CD8-positive, alpha-beta memory T cell (primary cell): ENCODE measurements at regions not wholly inside any gene's neighbourhood (a gene's known extent, or its start where the extent isn't known, plus 50 kb on each side); places are given as distances from the start of the nearest gene placed in this dataset.

Experiments
- CTCF ChIA-PET: fragments of 350-600 bp; sonication (Branson Sonifier 250); formaldehyde crosslinking; loops from one replicate; lab custom pipeline; 2021; ENCODE audit warnings: antibody characterized with exemption; lab: Charles Lee
- POLR2A ChIA-PET: fragments of 350-600 bp; sonication (Branson Sonifier 250); formaldehyde crosslinking; loops from one replicate; lab custom pipeline; 2021; ENCODE audit warnings: antibody characterized with exemption; lab: Charles Lee
- DNase-seq, 5 donors: peaks; one replicate each; pipeline versions ENCODE4 v3.0.0 to v3.0.0-alpha.2; 2020 to 2022; ENCODE audit warnings: mixed read lengths in 1 of 5
- H3K27ac ChIP-seq: one replicate; pipeline ENCODE4 v1.7.0; 2013; ENCODE audit warnings: low read depth, mild to moderate bottlenecking, low read length, moderate library complexity
- H3K27me3 ChIP-seq: 2 replicates; pipeline ENCODE4 v1.7.0; 2013; ENCODE audit warnings: low read length, mild to moderate bottlenecking; ENCODE audit not compliant: insufficient read depth, poor library complexity, severe bottlenecking
- H3K36me3 ChIP-seq: 2 replicates; pipeline ENCODE4 v1.7.0; 2013; ENCODE audit warnings: mild to moderate bottlenecking, low read length, moderate library complexity; ENCODE audit not compliant: insufficient read depth
- H3K4me1 ChIP-seq: 2 replicates; pipeline ENCODE4 v1.7.0; 2013; ENCODE audit warnings: mild to moderate bottlenecking, low read length, moderate library complexity; ENCODE audit not compliant: insufficient read depth
- H3K4me3 ChIP-seq: 2 replicates; pipeline ENCODE4 v1.7.0; 2013; ENCODE audit warnings: mild to moderate bottlenecking, low read length
- H3K9me3 ChIP-seq: 2 replicates; pipeline ENCODE4 v1.7.0; 2013; ENCODE audit warnings: mild to moderate bottlenecking, low read length
- H3K27ac Mint-ChIP-seq, 8 donors: one replicate each; pipeline ENCODE4 v1.8.0; 2020 to 2021; ENCODE audit warnings: mixed read lengths in 8 of 8, mild to moderate bottlenecking in 6 of 8, inconsistent platforms in 3 of 8, moderate library complexity in 3 of 8
- H3K27me3 Mint-ChIP-seq, 2 donors: one replicate each; pipeline ENCODE4 v1.8.0; 2020 to 2021; ENCODE audit warnings: mixed read lengths in 2 of 2, mild to moderate bottlenecking in 1 of 2, moderate library complexity in 1 of 2
- H3K36me3 Mint-ChIP-seq, 3 donors: one replicate each; pipeline ENCODE4 v1.8.0; 2020 to 2021; ENCODE audit warnings: mixed read lengths in 3 of 3, inconsistent platforms in 1 of 3, mild to moderate bottlenecking in 1 of 3
- H3K4me1 Mint-ChIP-seq, 3 donors: one replicate each; pipeline ENCODE4 v1.8.0; 2020 to 2021; ENCODE audit warnings: mixed read lengths in 3 of 3, inconsistent platforms in 1 of 3, mild to moderate bottlenecking in 1 of 3
- H3K4me3 Mint-ChIP-seq, 7 donors: one replicate each; pipeline ENCODE4 v1.8.0; 2020 to 2021; ENCODE audit warnings: mixed read lengths in 7 of 7, mild to moderate bottlenecking in 6 of 7, moderate library complexity in 4 of 7, inconsistent platforms in 2 of 7
- H3K9me3 Mint-ChIP-seq, 5 donors: one replicate each; pipeline ENCODE4 v1.8.0; 2020 to 2022; ENCODE audit warnings: mixed read lengths in 5 of 5, mild to moderate bottlenecking in 3 of 5, moderate library complexity in 2 of 5, inconsistent platforms in 1 of 5

DNA sequence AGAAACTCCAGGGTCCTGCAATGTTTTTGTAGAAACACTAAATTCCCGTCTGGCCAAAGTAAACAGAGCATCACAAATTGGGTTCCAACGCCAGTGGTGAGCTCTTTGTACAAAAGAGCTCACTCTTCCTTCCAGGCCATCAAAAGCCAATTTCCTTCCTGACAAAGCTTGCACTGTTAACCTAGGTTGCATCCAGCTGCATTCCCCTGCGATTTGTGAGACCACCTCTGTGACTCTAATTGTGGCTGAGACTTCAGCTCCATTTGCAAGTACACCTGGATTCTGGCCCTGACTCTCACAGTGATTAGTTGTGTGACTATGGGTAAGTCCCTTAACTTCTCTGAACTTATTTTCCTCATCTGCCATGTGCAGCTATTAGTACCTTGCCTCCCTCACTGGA, 212.5 kb upstream of the CXorf66 start:
- no peaks in the 10 kb centered on the region for H3K9me3 ChIP-seq
- H3K27ac ChIP-seq = no peak overlapping the region
- no peaks in the 10 kb centered on the region for H3K36me3 Mint-ChIP-seq
- no peak overlapping the region for H3K27ac Mint-ChIP-seq
- no peaks in the 10 kb centered on the region for H3K27me3 ChIP-seq
- no peaks in the 10 kb centered on the region for H3K4me1 Mint-ChIP-seq
- ChIA-PET POLR2A (no interaction called here), CTCF (no interaction called here)
- no peaks in the 10 kb centered on the region for H3K36me3 ChIP-seq
- H3K4me1 ChIP-seq = no peaks in the 10 kb centered on the region
- no peak overlapping the region for H3K4me3 ChIP-seq
- no peaks in the 10 kb centered on the region for H3K9me3 Mint-ChIP-seq
- H3K27me3 Mint-ChIP-seq = peaks cover 0 to 6% of the 10 kb centered on the region in 2 donors
- H3K4me3 Mint-ChIP-seq = no peak overlapping the region
- no peak for DNase-seq

DNA sequence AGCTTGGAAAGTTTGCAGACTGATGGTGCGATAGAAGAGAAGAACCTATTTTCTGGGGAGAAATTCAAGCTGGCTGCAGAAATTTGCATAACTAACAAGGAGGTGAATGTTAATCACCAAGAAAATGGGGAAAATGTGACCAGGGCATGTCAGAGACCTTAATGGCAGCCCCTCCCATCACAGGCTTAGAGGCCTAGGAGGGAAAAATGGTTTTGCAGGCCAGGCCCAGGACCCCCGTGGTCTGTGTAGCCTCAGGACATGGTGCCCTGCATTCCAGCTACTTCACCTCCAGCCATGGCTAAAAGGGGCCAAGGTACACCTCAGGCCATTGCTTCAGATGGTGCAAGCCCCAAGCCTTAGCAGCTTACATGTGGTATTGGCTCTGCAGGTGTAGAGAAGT, 207.1 kb upstream of the CXorf66 start:
- no peaks in the 10 kb centered on the region for H3K27me3 ChIP-seq
- Mint-ChIP-seq H3K27me3 (peaks cover 0 to 2% of the 10 kb centered on the region in 2 donors), H3K27ac (no peak overlapping the region), H3K4me3 (no peak overlapping the region), H3K9me3 (no peaks in the 10 kb centered on the region), H3K4me1 (no peaks in the 10 kb centered on the region), H3K36me3 (peaks cover 0 to 2% (median 0%) of the 10 kb centered on the region in 3 donors)
- DNase-seq = no peak
- no peak overlapping the region for H3K27ac ChIP-seq
- no peak overlapping the region for H3K4me3 ChIP-seq
- ChIA-PET POLR2A (no interaction called here), CTCF (no interaction called here)
- no peaks in the 10 kb centered on the region for H3K36me3 ChIP-seq
- H3K9me3 ChIP-seq = no peaks in the 10 kb centered on the region
- H3K4me1 ChIP-seq = no peaks in the 10 kb centered on the region

DNA sequence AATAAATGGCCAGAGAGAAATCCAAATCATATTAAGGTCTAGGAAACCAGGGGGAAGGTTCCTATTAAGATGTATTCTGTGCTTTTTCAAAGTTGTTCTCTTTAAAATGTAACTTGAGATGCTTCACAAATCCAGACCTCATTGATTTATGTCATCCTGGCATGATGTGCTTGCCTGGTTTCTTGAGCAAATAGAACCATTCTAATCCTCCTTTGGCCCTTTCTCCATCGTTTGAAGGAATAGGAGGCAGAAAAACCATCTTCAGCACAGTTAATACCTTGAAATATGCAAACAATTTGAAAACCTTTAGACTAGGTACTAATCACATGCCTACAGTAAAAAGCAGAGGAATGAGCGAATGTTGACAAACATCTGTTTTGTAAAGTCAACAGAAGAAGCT, 202.2 kb upstream of the CXorf66 start:
- H3K36me3 Mint-ChIP-seq = peaks cover 0 to 2% (median 0%) of the 10 kb centered on the region in 3 donors
- no peaks in the 10 kb centered on the region for H3K9me3 Mint-ChIP-seq
- Histone ChIP-seq H3K9me3 (no peaks in the 10 kb centered on the region), H3K4me3 (no peak overlapping the region), H3K27me3 (no peaks in the 10 kb centered on the region), H3K27ac (no peak overlapping the region), H3K36me3 (no peaks in the 10 kb centered on the region), H3K4me1 (no peaks in the 10 kb centered on the region)
- ChIA-PET CTCF (no interaction called here), POLR2A (no interaction called here)
- no peak for DNase-seq
- H3K4me1 Mint-ChIP-seq = no peaks in the 10 kb centered on the region
- H3K4me3 Mint-ChIP-seq = no peak overlapping the region
- peaks cover 0 to 2% of the 10 kb centered on the region in 2 donors for H3K27me3 Mint-ChIP-seq
- no peak overlapping the region for H3K27ac Mint-ChIP-seq

DNA sequence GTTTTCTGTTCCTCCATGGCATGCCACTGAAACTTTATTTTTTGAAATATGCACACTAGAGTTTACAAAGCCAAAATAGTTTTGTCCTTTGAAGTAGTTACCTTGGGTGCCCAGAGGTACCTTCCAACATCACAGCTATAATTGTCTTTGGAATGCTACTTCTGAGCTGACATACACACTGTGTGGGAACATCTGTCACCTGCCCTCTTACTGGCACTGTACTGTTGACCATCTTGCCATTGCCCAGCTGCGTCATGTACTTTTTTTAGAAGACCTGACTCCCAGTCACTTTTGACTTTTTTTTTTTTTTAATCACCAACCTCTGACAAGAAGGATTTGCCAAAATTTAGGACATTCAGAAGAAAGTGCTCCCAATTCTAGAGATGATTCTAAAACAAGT, 200.5 kb upstream of the CXorf66 start:
- Histone ChIP-seq H3K36me3 (no peaks in the 10 kb centered on the region), H3K27me3 (no peaks in the 10 kb centered on the region), H3K27ac (no peak overlapping the region), H3K4me1 (no peaks in the 10 kb centered on the region), H3K9me3 (no peaks in the 10 kb centered on the region), H3K4me3 (no peak overlapping the region)
- no peak for DNase-seq
- Mint-ChIP-seq H3K27ac (no peak overlapping the region), H3K36me3 (no peaks in the 10 kb centered on the region), H3K4me1 (no peaks in the 10 kb centered on the region), H3K4me3 (no peak overlapping the region), H3K9me3 (no peaks in the 10 kb centered on the region), H3K27me3 (peaks cover 0 to 2% of the 10 kb centered on the region in 2 donors)
- CTCF ChIA-PET = no interaction called here
- POLR2A ChIA-PET = no interaction called here

DNA sequence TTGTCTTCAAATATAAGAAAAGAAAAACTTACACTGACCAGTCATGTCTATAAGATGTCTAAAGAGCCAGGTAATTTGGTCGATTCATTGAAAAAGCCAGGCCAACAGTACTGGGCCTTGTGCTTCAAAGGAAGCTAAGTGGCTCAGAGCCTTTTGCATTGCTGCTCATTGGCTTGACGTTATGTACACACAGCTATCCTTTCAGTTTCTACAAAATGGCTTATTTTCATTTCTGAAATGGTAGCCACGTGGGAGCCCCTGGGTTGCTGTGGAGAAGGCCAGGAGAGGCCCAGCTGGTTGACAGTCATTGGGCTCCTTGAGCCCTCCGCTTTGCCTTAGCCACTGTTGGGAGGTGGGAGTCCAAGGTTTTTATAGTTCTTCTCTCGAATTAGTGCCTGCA, 199.1 kb upstream of the CXorf66 start:
- Mint-ChIP-seq H3K4me1 (no peaks in the 10 kb centered on the region), H3K4me3 (no peak overlapping the region)
- POLR2A ChIA-PET = no interaction called here

DNA sequence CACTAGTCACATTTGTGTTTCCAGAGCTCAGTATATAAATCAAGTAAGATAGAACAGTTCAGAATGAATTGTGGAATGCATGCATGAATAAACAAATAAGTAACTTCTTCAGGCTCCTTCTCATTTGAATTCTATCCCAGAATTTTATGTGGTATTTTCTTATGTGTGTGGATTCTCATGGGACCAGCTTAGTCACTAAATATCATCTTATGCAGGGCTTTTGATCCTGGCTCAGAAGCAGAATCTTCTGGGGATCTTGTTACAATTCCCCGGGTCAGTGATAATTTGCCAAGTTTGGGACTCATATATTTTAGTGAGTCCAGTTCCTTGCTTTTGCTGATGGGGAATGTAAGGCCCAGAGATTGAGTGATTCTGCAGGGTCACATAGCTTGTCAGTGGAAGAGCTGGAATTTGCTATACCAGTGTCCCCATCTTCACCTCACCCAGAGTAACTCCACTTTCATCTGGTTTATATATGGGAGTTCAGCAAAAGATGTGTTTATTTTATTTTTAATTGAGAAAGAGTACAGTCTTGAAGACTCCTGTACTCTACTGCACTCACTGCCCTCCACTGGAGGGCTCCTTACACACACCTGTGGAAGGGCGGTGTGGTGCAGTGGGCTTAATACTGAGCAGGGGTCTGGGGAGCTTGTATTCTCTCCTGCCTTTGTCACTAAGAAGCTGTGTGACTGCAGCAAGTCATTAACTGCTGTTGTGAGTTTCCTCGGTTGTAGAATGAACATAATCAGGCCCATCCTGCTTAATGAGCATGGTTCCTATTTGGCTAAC, 198.2 kb upstream of the CXorf66 start:
- H3K27ac Mint-ChIP-seq = no peak overlapping the region
- POLR2A ChIA-PET = no interaction called here

More for the DNA sequence above, 199.1 kb upstream of the CXorf66 start:
- no peaks in the 10 kb centered on the region for H3K36me3 ChIP-seq
- no peak overlapping the region for H3K4me3 ChIP-seq
- no peak overlapping the region for H3K27ac ChIP-seq
- H3K27me3 ChIP-seq = no peaks in the 10 kb centered on the region
- no peak for DNase-seq
- Mint-ChIP-seq H3K9me3 (no peaks in the 10 kb centered on the region), H3K27me3 (peaks cover 0 to 2% of the 10 kb centered on the region in 2 donors), H3K36me3 (no peaks in the 10 kb centered on the region), H3K27ac (no peak overlapping the region)
- H3K9me3 ChIP-seq = no peaks in the 10 kb centered on the region
- no peaks in the 10 kb centered on the region for H3K4me1 ChIP-seq
- CTCF ChIA-PET = no interaction called here

DNA sequence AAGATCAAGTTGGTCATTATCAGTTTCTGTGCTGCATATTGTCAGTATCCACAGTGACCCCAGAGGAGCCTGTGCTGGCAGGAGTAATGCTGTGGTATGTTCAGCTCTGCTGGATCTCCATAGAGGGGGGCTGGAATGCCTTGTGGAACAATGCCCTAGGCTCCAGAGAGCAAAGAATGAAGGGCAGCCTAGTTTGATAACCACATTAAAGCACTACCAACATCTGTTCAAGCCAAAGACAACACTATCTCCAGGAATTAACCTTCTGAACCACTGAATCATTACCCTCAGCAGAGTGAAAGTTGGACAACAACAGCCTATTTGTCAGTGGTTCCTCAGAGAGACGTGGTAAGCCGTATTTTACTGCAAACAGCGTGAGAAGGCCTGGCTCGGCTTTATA, 192.3 kb upstream of the CXorf66 start:
- Histone ChIP-seq H3K4me3 (no peak overlapping the region), H3K27me3 (no peaks in the 10 kb centered on the region), H3K36me3 (no peaks in the 10 kb centered on the region), H3K27ac (no peak overlapping the region), H3K4me1 (no peaks in the 10 kb centered on the region), H3K9me3 (no peaks in the 10 kb centered on the region)
- ChIA-PET POLR2A (no interaction called here), CTCF (no interaction called here)
- H3K36me3 Mint-ChIP-seq = no peaks in the 10 kb centered on the region
- peaks cover 0 to 2% (median 0%) of the 10 kb centered on the region in 5 donors for H3K9me3 Mint-ChIP-seq
- no peak overlapping the region for H3K27ac Mint-ChIP-seq
- peaks cover 0 to 2% of the 10 kb centered on the region in 2 donors for H3K27me3 Mint-ChIP-seq
- no peak overlapping the region for H3K4me3 Mint-ChIP-seq
- no peak for DNase-seq
- no peaks in the 10 kb centered on the region for H3K4me1 Mint-ChIP-seq

More for the DNA sequence above, 198.2 kb upstream of the CXorf66 start:
- Mint-ChIP-seq H3K9me3 (no peaks in the 10 kb centered on the region), H3K4me3 (no peak overlapping the region), H3K27me3 (peaks cover 0 to 4% of the 10 kb centered on the region in 2 donors), H3K4me1 (no peaks in the 10 kb centered on the region), H3K36me3 (no peaks in the 10 kb centered on the region)
- H3K4me3 ChIP-seq = no peak overlapping the region
- no peaks in the 10 kb centered on the region for H3K36me3 ChIP-seq
- no peaks in the 10 kb centered on the region for H3K27me3 ChIP-seq
- H3K9me3 ChIP-seq = no peaks in the 10 kb centered on the region
- CTCF ChIA-PET = no interaction called here
- H3K27ac ChIP-seq = no peak overlapping the region
- no peaks in the 10 kb centered on the region for H3K4me1 ChIP-seq
- DNase-seq = no peak

DNA sequence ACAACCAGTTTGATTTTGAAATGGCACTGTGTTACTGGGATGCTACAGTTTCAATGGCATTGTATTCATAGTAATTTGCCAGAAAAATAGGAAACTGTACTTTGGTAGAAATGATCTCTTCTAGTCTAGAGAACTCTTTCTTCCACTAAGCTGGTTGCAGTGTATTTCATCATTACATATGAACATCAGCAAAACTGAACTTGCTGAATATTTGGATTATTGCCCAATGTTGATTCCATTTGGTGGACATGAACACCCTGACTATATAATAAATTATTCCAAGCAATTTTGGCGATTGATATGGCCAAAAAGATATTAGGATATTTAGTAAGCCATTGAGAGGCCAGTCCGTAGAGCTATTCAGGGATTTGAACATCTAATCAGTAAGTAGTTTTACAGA, 191.8 kb upstream of the CXorf66 start:
- no peaks in the 10 kb centered on the region for H3K36me3 Mint-ChIP-seq
- H3K4me3 Mint-ChIP-seq = no peak overlapping the region
- peaks cover 0 to 2% of the 10 kb centered on the region in 2 donors for H3K27me3 Mint-ChIP-seq
- H3K27ac Mint-ChIP-seq = no peak overlapping the region
- peaks cover 0 to 2% (median 0%) of the 10 kb centered on the region in 5 donors for H3K9me3 Mint-ChIP-seq
- no peaks in the 10 kb centered on the region for H3K4me1 ChIP-seq
- ChIA-PET POLR2A (no interaction called here), CTCF (no interaction called here)
- DNase-seq = no peak
- H3K27me3 ChIP-seq = no peaks in the 10 kb centered on the region
- no peaks in the 10 kb centered on the region for H3K4me1 Mint-ChIP-seq
- no peak overlapping the region for H3K27ac ChIP-seq
- H3K36me3 ChIP-seq = no peaks in the 10 kb centered on the region
- no peaks in the 10 kb centered on the region for H3K9me3 ChIP-seq
- no peak overlapping the region for H3K4me3 ChIP-seq
